ENCODE measurements at regions not wholly inside any gene's neighbourhood (a gene's known extent, or its start where the extent isn't known, plus 50 kb on each side); places are given as distances from the start of the nearest gene placed in this dataset.

DNA sequence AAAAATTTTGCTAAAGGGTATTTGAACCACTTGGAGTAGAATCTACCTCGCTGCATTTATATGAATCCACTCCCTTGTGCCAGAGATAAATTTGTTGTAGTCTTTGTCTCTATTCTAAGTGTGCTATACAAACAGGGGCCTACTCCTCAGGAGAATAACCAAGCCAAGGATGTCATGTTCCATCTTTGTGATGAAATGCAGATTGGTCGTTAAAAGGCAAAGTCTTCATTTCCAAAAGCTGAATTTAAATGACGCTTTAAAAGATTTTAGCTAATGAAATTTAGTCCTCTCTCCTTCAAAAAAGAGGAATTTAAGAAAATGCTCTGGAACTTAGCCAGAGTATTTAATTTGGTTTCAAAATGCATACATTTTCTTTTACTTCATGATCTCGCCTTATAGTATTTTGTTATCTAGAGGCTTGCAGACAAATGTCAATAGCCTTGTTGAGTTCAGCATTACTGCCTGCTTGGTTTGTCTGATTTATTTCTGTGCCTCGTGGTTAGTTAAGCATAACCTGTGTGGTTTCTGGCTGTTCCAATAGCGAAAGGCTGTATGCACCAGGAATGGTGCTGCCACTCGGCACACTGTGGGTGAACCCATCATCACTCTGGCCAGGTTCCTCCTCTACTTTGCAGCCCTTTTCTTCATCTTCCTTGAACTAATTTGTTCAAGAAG lies 417.6 kb downstream of the ZNF521 start:
- H3K9me3 Mint-ChIP-seq (ENCODE audit: unreplicated experiment), result no peaks in the 10 kb centered on the region
- H3K27ac Mint-ChIP-seq (ENCODE audit: unreplicated experiment), result no peak overlapping the region
- H3K36me3 Mint-ChIP-seq (ENCODE audit: unreplicated experiment), result no peaks in the 10 kb centered on the region
- TF ChIP-seq, protein P1, sequence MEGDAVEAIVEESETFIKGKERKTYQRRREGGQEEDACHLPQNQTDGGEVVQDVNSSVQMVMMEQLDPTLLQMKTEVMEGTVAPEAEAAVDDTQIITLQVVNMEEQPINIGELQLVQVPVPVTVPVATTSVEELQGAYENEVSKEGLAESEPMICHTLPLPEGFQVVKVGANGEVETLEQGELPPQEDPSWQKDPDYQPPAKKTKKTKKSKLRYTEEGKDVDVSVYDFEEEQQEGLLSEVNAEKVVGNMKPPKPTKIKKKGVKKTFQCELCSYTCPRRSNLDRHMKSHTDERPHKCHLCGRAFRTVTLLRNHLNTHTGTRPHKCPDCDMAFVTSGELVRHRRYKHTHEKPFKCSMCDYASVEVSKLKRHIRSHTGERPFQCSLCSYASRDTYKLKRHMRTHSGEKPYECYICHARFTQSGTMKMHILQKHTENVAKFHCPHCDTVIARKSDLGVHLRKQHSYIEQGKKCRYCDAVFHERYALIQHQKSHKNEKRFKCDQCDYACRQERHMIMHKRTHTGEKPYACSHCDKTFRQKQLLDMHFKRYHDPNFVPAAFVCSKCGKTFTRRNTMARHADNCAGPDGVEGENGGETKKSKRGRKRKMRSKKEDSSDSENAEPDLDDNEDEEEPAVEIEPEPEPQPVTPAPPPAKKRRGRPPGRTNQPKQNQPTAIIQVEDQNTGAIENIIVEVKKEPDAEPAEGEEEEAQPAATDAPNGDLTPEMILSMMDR (IDR thresholded peaks at IDR 0.05), result no peak
- H3K27me3 Mint-ChIP-seq (ENCODE audit: unreplicated experiment), result peaks cover 6% of the 10 kb centered on the region
- H3K4me1 Mint-ChIP-seq (ENCODE audit: unreplicated experiment), result peaks cover 4% of the 10 kb centered on the region
- no peak overlapping the region for H3K4me3 Mint-ChIP-seq (ENCODE audit: unreplicated experiment)
- DNase-seq (ENCODE audit: extremely low spot score, unreplicated experiment), result no peak

DNA sequence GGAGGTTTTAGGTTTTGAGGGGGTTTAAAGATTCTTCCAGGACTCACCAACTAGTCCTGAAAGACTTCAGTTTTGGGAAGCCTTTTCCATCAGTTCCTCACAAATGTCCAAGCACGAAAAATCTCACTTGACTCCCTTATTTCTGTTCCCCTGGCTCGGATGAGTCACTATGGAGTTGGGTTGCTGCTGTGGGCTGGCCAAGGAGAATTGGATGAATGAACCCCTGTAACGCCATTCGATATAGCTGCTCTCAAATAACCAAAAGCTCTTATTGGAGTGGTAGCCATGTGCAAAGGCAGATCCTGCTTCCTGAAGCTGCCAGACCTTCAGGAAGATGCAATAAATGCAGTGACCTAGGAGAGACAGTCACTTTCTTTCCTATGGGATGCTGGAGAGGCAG lies 417.0 kb downstream of the ZNF521 start:
- no peak overlapping the region for H3K27ac Mint-ChIP-seq (ENCODE audit: unreplicated experiment)
- DNase-seq (ENCODE audit: extremely low spot score, unreplicated experiment), result no peak
- H3K4me3 Mint-ChIP-seq (ENCODE audit: unreplicated experiment), result no peak overlapping the region
- H3K4me1 Mint-ChIP-seq (ENCODE audit: unreplicated experiment), result peaks cover 4% of the 10 kb centered on the region
- peaks cover 6% of the 10 kb centered on the region for H3K27me3 Mint-ChIP-seq (ENCODE audit: unreplicated experiment)
- no peaks in the 10 kb centered on the region for H3K36me3 Mint-ChIP-seq (ENCODE audit: unreplicated experiment)
- TF ChIP-seq, protein P1 (IDR thresholded peaks at IDR 0.05), result no peak
- H3K9me3 Mint-ChIP-seq (ENCODE audit: unreplicated experiment), result no peaks in the 10 kb centered on the region

DNA sequence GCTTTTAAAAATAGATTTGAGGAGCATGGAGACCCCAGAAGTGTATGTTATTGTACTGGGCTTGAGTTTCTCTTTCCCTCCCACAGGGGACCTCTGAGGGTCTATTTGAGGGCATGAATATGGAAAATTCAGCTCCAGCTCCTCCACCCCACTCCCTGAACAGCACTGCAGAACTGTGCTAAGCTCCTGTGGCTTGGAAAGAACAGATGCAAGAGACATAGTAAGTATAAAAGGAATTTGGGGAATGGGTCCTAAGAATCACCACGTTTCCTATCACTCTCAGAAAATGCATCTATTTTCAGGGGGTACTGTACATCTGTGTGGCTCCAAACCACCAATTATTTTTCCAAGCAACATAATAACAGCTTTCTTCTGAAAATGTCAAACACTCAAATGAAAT lies 416.1 kb downstream of the ZNF521 start:
- Mint-ChIP-seq H3K9me3 (ENCODE audit: unreplicated experiment) (no peaks in the 10 kb centered on the region), H3K4me3 (ENCODE audit: unreplicated experiment) (no peak overlapping the region), H3K4me1 (ENCODE audit: unreplicated experiment) (no peaks in the 10 kb centered on the region), H3K36me3 (ENCODE audit: unreplicated experiment) (no peaks in the 10 kb centered on the region), H3K27ac (ENCODE audit: unreplicated experiment) (no peak overlapping the region), H3K27me3 (ENCODE audit: unreplicated experiment) (peaks cover 6% of the 10 kb centered on the region)
- DNase-seq (ENCODE audit: extremely low spot score, unreplicated experiment), result no peak
- TF ChIP-seq, protein P1 (IDR thresholded peaks at IDR 0.05), result no peak

DNA sequence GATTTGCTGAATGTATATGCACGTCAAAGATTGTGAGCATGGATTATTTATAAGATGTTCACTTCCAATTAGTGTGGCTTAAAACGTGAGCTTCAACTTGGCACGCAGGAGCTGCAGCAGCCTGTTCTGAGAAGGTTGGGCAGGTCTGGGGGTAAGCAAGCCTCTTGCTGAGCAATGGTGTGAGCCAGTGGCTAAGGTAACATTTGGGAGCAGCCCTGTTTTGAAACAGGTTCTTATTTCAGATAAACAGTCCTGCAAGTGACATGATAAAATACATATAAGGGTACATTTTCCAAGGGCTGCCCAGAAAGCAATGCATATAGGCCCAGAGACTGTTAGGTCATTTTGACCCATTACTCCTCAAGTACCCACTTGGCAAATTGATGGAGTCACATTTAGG lies 415.3 kb downstream of the ZNF521 start:
- DNase-seq (ENCODE audit: extremely low spot score, unreplicated experiment), result no peak
- H3K4me3 Mint-ChIP-seq (ENCODE audit: unreplicated experiment), result no peak overlapping the region
- H3K4me1 Mint-ChIP-seq (ENCODE audit: unreplicated experiment), result no peaks in the 10 kb centered on the region
- no peaks in the 10 kb centered on the region for H3K9me3 Mint-ChIP-seq (ENCODE audit: unreplicated experiment)
- TF ChIP-seq, protein P1 (IDR thresholded peaks at IDR 0.05), result no peak
- H3K27ac Mint-ChIP-seq (ENCODE audit: unreplicated experiment), result no peak overlapping the region
- H3K36me3 Mint-ChIP-seq (ENCODE audit: unreplicated experiment), result no peaks in the 10 kb centered on the region
- peaks cover 6% of the 10 kb centered on the region for H3K27me3 Mint-ChIP-seq (ENCODE audit: unreplicated experiment)

DNA sequence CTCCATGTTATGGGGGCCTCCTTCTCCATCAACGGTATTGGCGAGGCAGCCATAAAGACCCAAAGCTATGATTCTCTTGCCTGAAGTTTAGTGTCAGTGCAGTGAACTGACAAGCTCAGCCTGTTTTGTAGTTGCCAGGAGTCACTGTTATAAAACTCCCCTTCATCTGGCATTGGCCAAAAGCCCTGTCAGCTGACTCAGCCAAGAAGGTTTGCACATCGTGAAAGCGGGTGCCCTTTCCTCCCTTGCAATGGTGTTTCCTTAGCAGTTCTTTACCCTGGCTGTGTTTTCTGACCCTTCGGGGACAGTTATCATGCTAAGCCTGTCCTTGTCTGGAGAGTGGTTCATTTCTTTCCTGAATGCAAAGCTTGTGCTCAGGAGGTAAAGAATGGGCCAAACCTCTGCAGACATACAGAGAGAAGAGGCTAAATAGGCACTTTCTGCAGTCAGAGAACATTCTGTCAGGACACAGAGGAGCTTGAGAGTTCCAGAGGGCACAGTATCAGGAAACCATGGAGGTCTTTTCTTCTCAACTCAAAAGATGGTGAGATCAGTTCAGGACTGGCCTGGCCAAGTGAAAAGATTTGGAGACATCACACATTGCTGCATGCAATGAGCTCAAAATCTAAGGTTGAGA lies 414.2 kb downstream of the ZNF521 start:
- peaks cover 6% of the 10 kb centered on the region for H3K27me3 Mint-ChIP-seq (ENCODE audit: unreplicated experiment)
- TF ChIP-seq, protein P1 (IDR thresholded peaks at IDR 0.05), result no peak
- H3K36me3 Mint-ChIP-seq (ENCODE audit: unreplicated experiment), result no peaks in the 10 kb centered on the region
- no peaks in the 10 kb centered on the region for H3K9me3 Mint-ChIP-seq (ENCODE audit: unreplicated experiment)
- no peak overlapping the region for H3K27ac Mint-ChIP-seq (ENCODE audit: unreplicated experiment)
- no peak overlapping the region for H3K4me3 Mint-ChIP-seq (ENCODE audit: unreplicated experiment)
- DNase-seq (ENCODE audit: extremely low spot score, unreplicated experiment), result no peak
- H3K4me1 Mint-ChIP-seq (ENCODE audit: unreplicated experiment), result no peaks in the 10 kb centered on the region

All from osteocyte (in vitro differentiated cells).